ENCODE measurements at regions not wholly inside any gene's neighbourhood (a gene's known extent, or its start where the extent isn't known, plus 50 kb on each side); places are given as distances from the start of the nearest gene placed in this dataset.
"Not testable (repeated sequence)": the region's sequence is repeated elsewhere in the genome, so short reads cannot be mapped to it uniquely, and the experiment has no call there.

DNA sequence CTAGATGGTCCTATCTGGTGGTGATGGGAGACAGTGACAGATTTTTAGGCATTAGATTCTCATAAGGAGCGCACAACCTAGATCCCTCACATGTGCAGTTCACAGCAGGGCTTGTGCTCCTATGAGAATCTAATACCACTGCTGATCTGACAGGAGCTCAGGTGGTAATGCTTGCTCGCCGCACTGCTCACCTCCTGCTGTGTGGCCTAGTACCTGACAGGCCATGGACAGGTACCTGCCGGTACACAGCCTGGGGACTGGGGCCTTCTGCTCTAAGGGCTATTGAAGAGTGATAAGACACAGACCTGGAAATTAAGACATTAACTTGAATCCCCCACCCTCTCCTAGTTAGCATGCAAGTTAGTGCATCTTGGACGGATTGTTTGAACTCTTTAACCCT is 64.4 kb downstream of the KLRB1 start:
- DNase-seq (ENCODE audit: low read depth in 2 of 2): not testable (repeated sequence)

DNA sequence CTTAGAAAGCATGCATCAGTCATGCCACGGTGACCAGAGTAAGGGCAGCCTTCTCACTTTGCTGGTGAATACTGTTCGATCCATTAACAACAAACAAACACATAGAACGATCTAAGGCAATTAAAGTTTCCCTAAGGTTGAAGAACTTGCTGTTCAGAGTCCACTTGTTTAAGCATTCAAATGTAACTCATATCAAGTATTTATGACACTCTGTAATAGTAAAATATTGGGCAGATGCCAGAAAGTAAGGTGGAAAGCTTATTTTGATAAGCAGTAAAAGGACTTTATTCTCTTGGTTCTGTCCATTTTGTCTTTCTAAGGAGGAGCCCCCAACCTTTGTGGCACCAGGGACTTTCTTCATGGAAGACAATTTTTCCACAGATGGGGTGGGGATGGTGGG is 64.9 kb downstream of the KLRB1 start:
- DNase-seq (ENCODE audit: low read depth in 2 of 2): not testable (repeated sequence)

- DNase-seq (ENCODE audit: low read depth in 2 of 2): not testable (repeated sequence)
Measured at GRCh38 chr12:9515925-9516324, 91.8 kb downstream of the KLRB1 start.

DNA sequence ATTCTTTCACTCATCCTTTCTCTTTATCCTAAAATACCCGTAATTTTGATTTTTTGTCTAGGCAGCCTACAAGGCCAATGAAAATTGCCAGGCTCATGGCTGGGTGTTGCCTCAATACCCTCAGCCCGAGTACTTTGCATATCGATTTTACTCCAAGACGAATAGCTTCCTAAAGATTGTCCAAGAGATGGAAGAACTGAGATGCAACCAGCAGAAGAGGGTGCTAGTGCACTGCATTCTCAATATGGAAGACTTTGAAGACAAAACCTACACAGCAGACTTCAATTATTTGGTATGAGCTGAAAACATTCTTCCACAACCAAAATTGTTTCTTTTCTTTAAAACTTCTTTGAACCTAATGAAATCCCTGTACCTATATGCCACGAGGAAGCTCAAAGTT is 95.0 kb downstream of the KLRB1 start:
- not testable (repeated sequence) for DNase-seq (ENCODE audit: low read depth in 2 of 2)

- not testable (repeated sequence) for DNase-seq (ENCODE audit: low read depth in 2 of 2)
Measured at GRCh38 chr12:9510392-9511011, 97.2 kb downstream of the KLRB1 start.

GRCh38 chr12:9509464-9510161 is 98.1 kb downstream of the KLRB1 start:
- DNase-seq (ENCODE audit: low read depth in 2 of 2): no peak

GRCh38 chr12:9506746-9507145 is 101.0 kb downstream of the KLRB1 start:
- DNase-seq (ENCODE audit: low read depth in 2 of 2): no peak

- DNase-seq (ENCODE audit: low read depth in 2 of 2): not testable (repeated sequence)
Measured at GRCh38 chr12:9503384-9503783, 104.3 kb downstream of the KLRB1 start.

DNA sequence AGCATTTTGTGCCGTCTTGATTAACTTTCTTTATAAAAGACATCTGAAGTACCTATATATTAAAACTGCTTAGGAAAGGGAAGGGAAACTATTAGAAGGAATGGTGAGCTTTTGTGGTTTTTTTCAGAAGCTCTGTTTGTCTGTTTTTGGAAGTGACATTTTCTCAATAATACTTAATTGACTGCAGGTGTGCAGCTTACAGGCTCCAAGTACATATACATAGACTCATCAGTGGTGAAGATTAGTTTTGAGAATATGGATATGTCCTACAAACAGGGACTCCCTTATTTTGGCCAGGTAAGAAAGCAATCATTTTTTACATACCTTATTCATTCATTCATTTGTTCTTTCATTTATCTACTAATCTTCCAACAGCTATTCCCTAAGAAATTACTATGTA is 104.9 kb downstream of the KLRB1 start:
- DNase-seq (ENCODE audit: low read depth in 2 of 2): not testable (repeated sequence)

DNA sequence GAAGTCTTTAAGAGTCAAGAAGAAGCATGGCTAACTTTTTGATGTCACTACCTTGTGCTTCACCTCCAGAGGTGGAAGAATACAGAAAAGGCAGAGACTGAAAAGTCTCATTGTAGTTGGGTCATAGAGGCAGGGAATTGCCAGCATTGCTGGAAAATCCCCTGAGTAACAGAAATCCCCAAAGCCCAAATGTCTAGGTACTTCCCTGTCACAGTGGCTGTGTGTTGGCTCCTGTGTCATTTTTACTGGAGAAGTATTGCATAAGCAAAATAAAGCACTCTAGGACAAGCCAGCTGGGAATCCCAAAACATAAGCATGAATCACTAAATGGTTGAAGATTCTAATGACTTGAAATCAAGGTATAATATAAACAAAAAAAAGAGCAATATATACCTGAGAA is 114.4 kb downstream of the KLRB1 start:
- not testable (repeated sequence) for DNase-seq (ENCODE audit: low read depth in 2 of 2)

GRCh38 chr12:9481289-9481688 is 126.4 kb downstream of the KLRB1 start:
- DNase-seq (ENCODE audit: low read depth in 2 of 2): not testable (repeated sequence)

DNA sequence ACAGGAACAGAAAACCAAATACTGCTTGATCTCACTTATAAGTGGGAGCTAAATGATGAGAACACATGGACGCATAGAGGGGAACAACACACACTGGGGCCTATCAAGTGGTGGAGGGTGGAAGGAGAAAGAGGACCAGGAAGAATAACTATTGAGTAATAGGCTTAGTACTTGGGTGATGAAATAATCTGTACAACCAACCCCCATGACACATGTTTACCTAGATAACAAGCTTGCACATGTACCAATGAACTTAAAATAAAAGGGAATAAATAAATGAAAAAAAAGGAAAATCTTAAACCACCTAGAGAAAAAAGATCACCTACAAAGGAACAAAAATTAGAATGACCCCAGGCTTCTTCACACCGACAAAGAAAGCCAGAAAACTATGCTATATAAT is 133.5 kb downstream of the KLRB1 start:
- not testable (repeated sequence) for DNase-seq (ENCODE audit: low read depth in 2 of 2)

- DNase-seq (ENCODE audit: low read depth in 2 of 2): not testable (repeated sequence)
Measured at GRCh38 chr12:9473638-9474037, 134.1 kb downstream of the KLRB1 start.

- DNase-seq (ENCODE audit: low read depth in 2 of 2): not testable (repeated sequence)
Measured at GRCh38 chr12:9471501-9471900, 136.2 kb downstream of the KLRB1 start.

DNA sequence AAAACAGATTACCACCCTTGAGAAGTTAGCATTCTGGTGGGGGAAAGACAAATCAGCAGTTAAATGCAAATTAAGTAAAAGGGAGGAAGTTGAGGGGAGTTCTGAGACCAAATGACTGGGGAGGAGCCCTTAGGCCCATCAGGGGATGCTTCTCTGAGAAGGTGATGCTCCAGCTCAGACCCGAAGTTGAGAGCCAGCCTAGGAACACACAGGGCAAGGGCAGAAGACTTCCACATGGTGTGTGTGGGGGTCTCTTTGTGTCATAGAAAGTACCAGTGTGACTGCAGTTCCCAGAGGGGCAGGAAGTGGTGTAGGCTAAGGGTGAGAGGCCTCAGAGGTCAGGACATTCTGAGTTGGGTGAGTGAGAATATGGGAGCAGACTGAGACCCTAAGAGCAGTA is 137.3 kb downstream of the KLRB1 start:
- not testable (repeated sequence) for DNase-seq (ENCODE audit: low read depth in 2 of 2)

GRCh38 chr12:9469956-9470355 is 137.8 kb downstream of the KLRB1 start:
- DNase-seq (ENCODE audit: low read depth in 2 of 2): not testable (repeated sequence)

DNA sequence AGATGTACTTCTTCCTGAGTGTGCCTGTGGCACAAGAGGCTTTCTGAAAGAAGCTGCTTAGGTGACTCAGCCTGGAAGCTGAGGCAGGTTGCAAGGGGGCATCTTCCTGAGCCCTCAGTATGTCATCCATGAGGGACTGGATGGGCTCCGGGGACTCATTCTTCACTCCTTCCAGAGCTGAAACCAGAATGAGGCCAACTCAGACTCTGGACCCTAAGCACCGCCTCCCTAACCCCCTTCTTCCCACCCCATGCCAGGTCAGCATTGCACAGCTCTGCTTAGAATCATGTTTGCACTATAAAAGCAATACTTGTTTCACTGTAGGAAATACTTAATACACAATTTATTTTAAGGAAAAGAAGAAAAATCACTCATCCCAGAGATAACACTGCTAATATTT is 138.3 kb downstream of the KLRB1 start:
- not testable (repeated sequence) for DNase-seq (ENCODE audit: low read depth in 2 of 2)

DNA sequence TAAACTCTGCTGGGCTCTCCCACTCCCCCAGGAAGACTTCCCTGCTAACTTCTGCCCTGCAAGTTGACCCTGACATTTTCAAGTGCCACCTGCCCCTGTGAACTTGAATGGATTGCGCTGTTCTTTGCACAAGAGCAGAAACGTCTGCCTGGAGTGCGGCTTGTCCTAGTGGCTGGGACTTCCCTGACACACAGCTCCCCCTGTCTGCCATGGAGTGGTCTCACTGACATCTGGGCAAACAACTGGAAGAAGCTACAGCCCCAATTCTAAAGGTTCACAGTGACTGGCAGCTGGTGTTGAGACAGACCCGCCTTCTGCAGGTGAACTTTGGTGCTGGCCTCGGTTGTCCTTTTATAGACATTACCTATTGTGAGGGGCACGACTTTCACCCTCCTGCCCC is 138.7 kb downstream of the KLRB1 start:
- DNase-seq (ENCODE audit: low read depth in 2 of 2): peak in 1 of 2 donors; percentile 18

DNA sequence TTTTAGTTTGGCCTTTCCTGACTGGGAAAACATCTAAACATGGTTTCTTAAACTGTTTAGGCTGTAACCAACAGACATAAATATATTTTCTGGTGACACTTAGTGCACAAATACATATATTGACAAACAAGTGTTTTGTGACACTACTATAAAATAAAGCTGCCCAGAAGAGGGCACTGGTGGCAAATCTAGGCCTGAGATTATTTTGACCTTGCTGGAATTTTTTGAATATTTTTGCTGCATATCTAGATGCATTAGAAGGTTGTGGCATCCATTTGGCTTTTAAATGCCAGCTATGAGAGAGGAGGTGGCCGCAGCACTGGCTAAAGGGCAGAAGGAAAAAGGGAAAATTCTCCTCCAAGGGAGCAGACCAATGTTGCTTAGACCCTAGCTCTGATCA is 139.6 kb downstream of the KLRB1 start:
- DNase-seq (ENCODE audit: low read depth in 2 of 2): not testable (repeated sequence)

- no peak for DNase-seq (ENCODE audit: low read depth in 2 of 2)
Measured at GRCh38 chr12:9464408-9464807, 143.3 kb downstream of the KLRB1 start.

GRCh38 chr12:9455516-9455915 is 152.2 kb downstream of the KLRB1 start:
- DNase-seq (ENCODE audit: low read depth in 2 of 2): not testable (repeated sequence)

GRCh38 chr12:9454021-9454420 is 153.7 kb downstream of the KLRB1 start:
- not testable (repeated sequence) for DNase-seq (ENCODE audit: low read depth in 2 of 2)

- DNase-seq (ENCODE audit: low read depth in 2 of 2): not testable (repeated sequence)
Measured at GRCh38 chr12:9450127-9450567, 157.6 kb downstream of the KLRB1 start.
